BLaER1 treated with 17β-estradiol and CSF1 and Interleukin-3, amounts not matched to agents 10 nM and 100 nM (cell line): ENCODE measurements at regions not wholly inside any gene's neighbourhood (a gene's known extent, or its start where the extent isn't known, plus 50 kb on each side); places are given as distances from the start of the nearest gene placed in this dataset.

Experiments used
- H3K27ac ChIP-seq, 11 experiments: shearing (Covaris generic); formaldehyde crosslinking; 2 replicates each; pipeline ENCODE4 v1.8.1; 2022
- H3K27me3 ChIP-seq, 11 experiments: shearing (Covaris generic); formaldehyde crosslinking; 2 replicates each; pipeline ENCODE4 v1.8.1; 2022
- H3K36me3 ChIP-seq, 11 experiments: shearing (Covaris generic); formaldehyde crosslinking; 2 replicates each; pipeline ENCODE4 v1.8.1; 2022
- H3K4me1 ChIP-seq, 10 experiments: shearing (Covaris generic); formaldehyde crosslinking; 2 replicates each; pipeline ENCODE4 v1.8.1; 2022
- H3K4me2 ChIP-seq, 11 experiments: shearing (Covaris generic); formaldehyde crosslinking; 2 replicates each; pipeline ENCODE4 v1.8.1; 2022
- H3K4me3 ChIP-seq, 10 experiments: shearing (Covaris generic); formaldehyde crosslinking; 2 replicates each; pipeline ENCODE4 v1.8.1; 2022
- H3K9ac ChIP-seq, 11 experiments: shearing (Covaris generic); formaldehyde crosslinking; 2 replicates each; pipeline ENCODE4 v1.8.1; 2022
- H3K9me3 ChIP-seq, 11 experiments: shearing (Covaris generic); formaldehyde crosslinking; replicated peaks in 1 of 11; 2 replicates each; pipeline ENCODE4 v1.8.1; 2022
- H4K20me1 ChIP-seq, 11 experiments: shearing (Covaris generic); formaldehyde crosslinking; 2 replicates each; pipeline ENCODE4 v1.8.1; 2022
- Cebpa-rat ChIP-seq, 11 experiments: shearing (Covaris generic); IDR thresholded peaks; 2 replicates each; pipeline ENCODE4 v1.8.1; 2022

- Histone ChIP-seq H3K4me2 (peak overlapping the region in 5 of 11 experiments; percentile 76 to 93 (median 83); a peak in 6 of 22 replicates), H3K27me3 (no peaks in the 10 kb centered on the region), H3K4me3 (no peak overlapping the region), H3K36me3 (no peaks in the 10 kb centered on the region), H3K9me3 (no peaks in the 10 kb centered on the region; a peak in 2 of 22 replicates), H3K27ac (peak overlapping the region in 2 of 11 experiments; percentile 63 to 75; a peak in 2 of 22 replicates), H3K9ac (no peak overlapping the region), H3K4me1 (peaks cover 8 to 62% (median 35%) of the 10 kb centered on the region in 10 experiments; a peak in 18 of 20 replicates), H4K20me1 (no peaks in the 10 kb centered on the region)
- no peak for TF ChIP-seq Cebpa-rat (IDR thresholded peaks at IDR 0.05)
Observed at GRCh38 chr16:6828690-6829089, 504.0 kb upstream of the RBFOX1 start.

- Histone ChIP-seq H3K27me3 (no peaks in the 10 kb centered on the region), H3K9me3 (no peaks in the 10 kb centered on the region; a peak in 2 of 22 replicates), H3K36me3 (no peaks in the 10 kb centered on the region), H4K20me1 (no peaks in the 10 kb centered on the region), H3K4me2 (peak overlapping the region; percentile 41 to 93 (median 67); a peak in 20 of 22 replicates), H3K27ac (peak overlapping the region in 9 of 11 experiments; percentile 43 to 75 (median 63); a peak in 16 of 22 replicates), H3K4me3 (no peak overlapping the region), H3K9ac (peak overlapping the region in 4 of 11 experiments; percentile 25 to 68 (median 54); a peak in 5 of 22 replicates), H3K4me1 (peaks cover 8 to 62% (median 35%) of the 10 kb centered on the region in 10 experiments; a peak in 18 of 20 replicates)
- TF ChIP-seq Cebpa-rat (IDR thresholded peaks at IDR 0.05), result no peak
Observed at GRCh38 chr16:6827931-6828330, 504.7 kb upstream of the RBFOX1 start.

- peak overlapping the region; percentile 41 to 93 (median 67); a peak in 21 of 22 replicates for H3K4me2 ChIP-seq
- TF ChIP-seq Cebpa-rat (IDR thresholded peaks at IDR 0.05), result no peak
- H3K27ac ChIP-seq, result peak overlapping the region in 9 of 11 experiments; percentile 43 to 75 (median 63); a peak in 16 of 22 replicates
- no peak overlapping the region for H3K4me3 ChIP-seq
- H4K20me1 ChIP-seq, result no peaks in the 10 kb centered on the region
- no peaks in the 10 kb centered on the region for H3K27me3 ChIP-seq
- peak overlapping the region in 7 of 11 experiments; percentile 25 to 68 (median 47); a peak in 10 of 22 replicates for H3K9ac ChIP-seq
- peaks cover 8 to 65% (median 37%) of the 10 kb centered on the region in 10 experiments; a peak in 18 of 20 replicates for H3K4me1 ChIP-seq
- H3K36me3 ChIP-seq, result no peaks in the 10 kb centered on the region
- H3K9me3 ChIP-seq, result no peaks in the 10 kb centered on the region; a peak in 2 of 22 replicates
Observed at GRCh38 chr16:6827267-6827666, 505.4 kb upstream of the RBFOX1 start.

GRCh38 chr16:6822041-6822440 is 510.6 kb upstream of the RBFOX1 start:
- no peak for TF ChIP-seq Cebpa-rat (IDR thresholded peaks at IDR 0.05)
- H4K20me1 ChIP-seq, result no peaks in the 10 kb centered on the region
- H3K4me1 ChIP-seq, result peaks cover 0 to 28% (median 9%) of the 10 kb centered on the region in 10 experiments; a peak in 13 of 20 replicates
- peak overlapping the region in 7 of 11 experiments; percentile 1 to 56 (median 43); a peak in 10 of 22 replicates for H3K4me2 ChIP-seq
- H3K27me3 ChIP-seq, result no peaks in the 10 kb centered on the region
- H3K9me3 ChIP-seq, result no peaks in the 10 kb centered on the region; a peak in 2 of 22 replicates
- no peak overlapping the region for H3K4me3 ChIP-seq
- H3K36me3 ChIP-seq, result no peaks in the 10 kb centered on the region
- H3K27ac ChIP-seq, result peak overlapping the region in 1 of 11 experiments; percentile 18; a peak in 1 of 22 replicates
- no peak overlapping the region for H3K9ac ChIP-seq

- no peaks in the 10 kb centered on the region for H3K4me1 ChIP-seq
- no peak overlapping the region for H3K9ac ChIP-seq
- no peaks in the 10 kb centered on the region for H3K36me3 ChIP-seq
- H4K20me1 ChIP-seq, result no peaks in the 10 kb centered on the region
- no peak overlapping the region for H3K4me2 ChIP-seq
- 0 out of 22 replicates have a peak, but pooled peaks cover 0 to 4% (median 0%) of the 10 kb centered on the region in 11 experiments for H3K9me3 ChIP-seq
- no peak for TF ChIP-seq Cebpa-rat (IDR thresholded peaks at IDR 0.05)
- H3K4me3 ChIP-seq, result no peak overlapping the region
- H3K27ac ChIP-seq, result no peak overlapping the region
- H3K27me3 ChIP-seq, result no peaks in the 10 kb centered on the region
Observed at GRCh38 chr16:6804461-6804860, 528.2 kb upstream of the RBFOX1 start.

- Histone ChIP-seq H4K20me1 (no peaks in the 10 kb centered on the region), H3K9me3 (0 out of 22 replicates have a peak, but pooled peaks cover 0 to 4% (median 0%) of the 10 kb centered on the region in 11 experiments), H3K4me2 (no peak overlapping the region), H3K4me3 (no peak overlapping the region), H3K9ac (no peak overlapping the region), H3K4me1 (no peaks in the 10 kb centered on the region), H3K27me3 (no peaks in the 10 kb centered on the region), H3K36me3 (no peaks in the 10 kb centered on the region), H3K27ac (no peak overlapping the region)
- TF ChIP-seq Cebpa-rat (IDR thresholded peaks at IDR 0.05), result no peak
Observed at GRCh38 chr16:6803176-6803575, 529.5 kb upstream of the RBFOX1 start.

- H3K4me2 ChIP-seq, result no peak overlapping the region
- no peaks in the 10 kb centered on the region for H3K9me3 ChIP-seq
- H3K27me3 ChIP-seq, result no peaks in the 10 kb centered on the region
- no peaks in the 10 kb centered on the region for H4K20me1 ChIP-seq
- H3K4me1 ChIP-seq, result no peaks in the 10 kb centered on the region
- H3K36me3 ChIP-seq, result no peaks in the 10 kb centered on the region
- no peak overlapping the region for H3K27ac ChIP-seq
- peak in 10 of 11 experiments; percentile 56 to 95 (median 88); a peak in 17 of 22 replicates for TF ChIP-seq Cebpa-rat (IDR thresholded peaks at IDR 0.05)
- no peak overlapping the region for H3K4me3 ChIP-seq
- H3K9ac ChIP-seq, result no peak overlapping the region
Observed at GRCh38 chr16:6797223-6797622, 535.4 kb upstream of the RBFOX1 start.

- Histone ChIP-seq H3K4me3 (no peak overlapping the region), H3K9me3 (no peaks in the 10 kb centered on the region), H4K20me1 (no peaks in the 10 kb centered on the region), H3K27me3 (peaks cover 0 to 6% (median 0%) of the 10 kb centered on the region in 11 experiments; a peak in 1 of 22 replicates), H3K4me1 (peaks cover 1 to 10% (median 3%) of the 10 kb centered on the region in 10 experiments), H3K9ac (no peak overlapping the region), H3K4me2 (peak overlapping the region in 8 of 11 experiments; percentile 0 to 48 (median 15); a peak in 8 of 22 replicates), H3K27ac (no peak overlapping the region), H3K36me3 (no peaks in the 10 kb centered on the region)
- no peak for TF ChIP-seq Cebpa-rat (IDR thresholded peaks at IDR 0.05)
Observed at GRCh38 chr16:6777624-6778023, 555.0 kb upstream of the RBFOX1 start.

GRCh38 chr16:6775712-6776111 is 556.9 kb upstream of the RBFOX1 start:
- H3K4me3 ChIP-seq, result no peak overlapping the region
- H3K36me3 ChIP-seq, result no peaks in the 10 kb centered on the region
- no peak for TF ChIP-seq Cebpa-rat (IDR thresholded peaks at IDR 0.05)
- no peaks in the 10 kb centered on the region for H3K9me3 ChIP-seq
- peaks cover 19 to 28% (median 22%) of the 10 kb centered on the region in 10 experiments for H3K4me1 ChIP-seq
- H3K27ac ChIP-seq, result no peak overlapping the region
- peaks cover 0 to 6% (median 0%) of the 10 kb centered on the region in 11 experiments; a peak in 3 of 22 replicates for H3K27me3 ChIP-seq
- H4K20me1 ChIP-seq, result 0 out of 22 replicates have a peak, but pooled peaks cover 0 to 3% (median 0%) of the 10 kb centered on the region in 11 experiments
- no peak overlapping the region for H3K4me2 ChIP-seq
- H3K9ac ChIP-seq, result no peak overlapping the region
